ENCODE measurements at regions not wholly inside any gene's neighbourhood (a gene's known extent, or its start where the extent isn't known, plus 50 kb on each side); places are given as distances from the start of the nearest gene placed in this dataset.
"Not testable (repeated sequence)": the region's sequence is repeated elsewhere in the genome, so short reads cannot be mapped to it uniquely, and the experiment has no call there.

- no peak overlapping the region for H3K27ac ChIP-seq (ENCODE audit: low read depth, low read length)
- H2AFZ ChIP-seq (ENCODE audit: low read length, unreplicated experiment): no peak overlapping the region
- no peak overlapping the region for H3K4me3 ChIP-seq (ENCODE audit: low read depth, low read length)
- no peaks in the 10 kb centered on the region for H3K79me2 ChIP-seq (ENCODE audit: control insufficient read depth, insufficient read depth, low read length, unreplicated experiment)
- H3K4me1 ChIP-seq (ENCODE audit: control insufficient read depth, insufficient read depth, low read length, unreplicated experiment): no peaks in the 10 kb centered on the region
- no peaks in the 10 kb centered on the region for H3K36me3 ChIP-seq (ENCODE audit: insufficient read depth, low read length)
- H3K27me3 ChIP-seq (ENCODE audit: insufficient read depth, low read length): no peaks in the 10 kb centered on the region
Measured at GRCh38 chr2:235105821-235106359, 154.1 kb downstream of the SH3BP4 start.

GRCh38 chr2:235106874-235107639 lies 155.2 kb downstream of the SH3BP4 start:
- Histone ChIP-seq H3K27me3 (ENCODE audit: insufficient read depth, low read length) (no peaks in the 10 kb centered on the region), H3K4me3 (ENCODE audit: low read depth, low read length) (no peak overlapping the region), H2AFZ (ENCODE audit: low read length, unreplicated experiment) (no peak overlapping the region), H3K79me2 (ENCODE audit: control insufficient read depth, insufficient read depth, low read length, unreplicated experiment) (no peaks in the 10 kb centered on the region), H3K4me1 (ENCODE audit: control insufficient read depth, insufficient read depth, low read length, unreplicated experiment) (no peaks in the 10 kb centered on the region), H3K27ac (ENCODE audit: low read depth, low read length) (no peak overlapping the region), H3K36me3 (ENCODE audit: insufficient read depth, low read length) (no peaks in the 10 kb centered on the region)

- no peaks in the 10 kb centered on the region for H3K79me2 ChIP-seq (ENCODE audit: control insufficient read depth, insufficient read depth, low read length, unreplicated experiment)
- no peak overlapping the region for H3K4me3 ChIP-seq (ENCODE audit: low read depth, low read length)
- H3K4me1 ChIP-seq (ENCODE audit: control insufficient read depth, insufficient read depth, low read length, unreplicated experiment): no peaks in the 10 kb centered on the region
- no peak overlapping the region for H2AFZ ChIP-seq (ENCODE audit: low read length, unreplicated experiment)
- no peaks in the 10 kb centered on the region for H3K36me3 ChIP-seq (ENCODE audit: insufficient read depth, low read length)
- no peak overlapping the region for H3K27ac ChIP-seq (ENCODE audit: low read depth, low read length)
- H3K27me3 ChIP-seq (ENCODE audit: insufficient read depth, low read length): no peaks in the 10 kb centered on the region
Measured at GRCh38 chr2:235107640-235107951, 155.8 kb downstream of the SH3BP4 start.

- not testable (repeated sequence) for H3K36me3 ChIP-seq (ENCODE audit: insufficient read depth, low read length); H3K27me3 ChIP-seq (ENCODE audit: insufficient read depth, low read length); H3K27ac ChIP-seq (ENCODE audit: low read depth, low read length); H3K79me2 ChIP-seq (ENCODE audit: control insufficient read depth, insufficient read depth, low read length, unreplicated experiment); H3K4me1 ChIP-seq (ENCODE audit: control insufficient read depth, insufficient read depth, low read length, unreplicated experiment); H3K4me3 ChIP-seq (ENCODE audit: low read depth, low read length); H2AFZ ChIP-seq (ENCODE audit: low read length, unreplicated experiment)
Measured at GRCh38 chr2:235109561-235109960, 157.7 kb downstream of the SH3BP4 start.

GRCh38 chr2:235112365-235112764 lies 160.5 kb downstream of the SH3BP4 start:
- Histone ChIP-seq H3K27ac (ENCODE audit: low read depth, low read length) (no peak overlapping the region), H2AFZ (ENCODE audit: low read length, unreplicated experiment) (no peak overlapping the region), H3K79me2 (ENCODE audit: control insufficient read depth, insufficient read depth, low read length, unreplicated experiment) (no peaks in the 10 kb centered on the region), H3K27me3 (ENCODE audit: insufficient read depth, low read length) (no peaks in the 10 kb centered on the region), H3K4me1 (ENCODE audit: control insufficient read depth, insufficient read depth, low read length, unreplicated experiment) (peaks cover 4% of the 10 kb centered on the region), H3K36me3 (ENCODE audit: insufficient read depth, low read length) (no peaks in the 10 kb centered on the region), H3K4me3 (ENCODE audit: low read depth, low read length) (no peak overlapping the region)

GRCh38 chr2:235113854-235114253 lies 162.0 kb downstream of the SH3BP4 start:
- H3K79me2 ChIP-seq (ENCODE audit: control insufficient read depth, insufficient read depth, low read length, unreplicated experiment): no peaks in the 10 kb centered on the region
- no peak overlapping the region for H2AFZ ChIP-seq (ENCODE audit: low read length, unreplicated experiment)

GRCh38 chr2:235114286-235114685 lies 162.5 kb downstream of the SH3BP4 start:
- Histone ChIP-seq H3K4me3 (ENCODE audit: low read depth, low read length) (no peak overlapping the region), H3K27ac (ENCODE audit: low read depth, low read length) (no peak overlapping the region), H3K36me3 (ENCODE audit: insufficient read depth, low read length) (no peaks in the 10 kb centered on the region), H3K79me2 (ENCODE audit: control insufficient read depth, insufficient read depth, low read length, unreplicated experiment) (no peaks in the 10 kb centered on the region), H3K27me3 (ENCODE audit: insufficient read depth, low read length) (no peaks in the 10 kb centered on the region), H3K4me1 (ENCODE audit: control insufficient read depth, insufficient read depth, low read length, unreplicated experiment) (peaks cover 6% of the 10 kb centered on the region), H2AFZ (ENCODE audit: low read length, unreplicated experiment) (no peak overlapping the region)

More at GRCh38 chr2:235113854-235114253, 162.0 kb downstream of the SH3BP4 start:
- H3K27me3 ChIP-seq (ENCODE audit: insufficient read depth, low read length): no peaks in the 10 kb centered on the region
- H3K27ac ChIP-seq (ENCODE audit: low read depth, low read length): no peak overlapping the region
- H3K4me3 ChIP-seq (ENCODE audit: low read depth, low read length): no peak overlapping the region
- no peaks in the 10 kb centered on the region for H3K36me3 ChIP-seq (ENCODE audit: insufficient read depth, low read length)
- peaks cover 6% of the 10 kb centered on the region for H3K4me1 ChIP-seq (ENCODE audit: control insufficient read depth, insufficient read depth, low read length, unreplicated experiment)

- Histone ChIP-seq H3K36me3 (ENCODE audit: insufficient read depth, low read length) (no peaks in the 10 kb centered on the region), H3K27ac (ENCODE audit: low read depth, low read length) (no peak overlapping the region), H2AFZ (ENCODE audit: low read length, unreplicated experiment) (no peak overlapping the region), H3K4me3 (ENCODE audit: low read depth, low read length) (no peak overlapping the region), H3K27me3 (ENCODE audit: insufficient read depth, low read length) (no peaks in the 10 kb centered on the region), H3K4me1 (ENCODE audit: control insufficient read depth, insufficient read depth, low read length, unreplicated experiment) (peaks cover 6% of the 10 kb centered on the region), H3K79me2 (ENCODE audit: control insufficient read depth, insufficient read depth, low read length, unreplicated experiment) (no peaks in the 10 kb centered on the region)
Measured at GRCh38 chr2:235115521-235115920, 163.7 kb downstream of the SH3BP4 start.

GRCh38 chr2:235116885-235117492 lies 165.2 kb downstream of the SH3BP4 start:
- no peaks in the 10 kb centered on the region for H3K79me2 ChIP-seq (ENCODE audit: control insufficient read depth, insufficient read depth, low read length, unreplicated experiment)
- H3K36me3 ChIP-seq (ENCODE audit: insufficient read depth, low read length): no peaks in the 10 kb centered on the region
- H3K4me1 ChIP-seq (ENCODE audit: control insufficient read depth, insufficient read depth, low read length, unreplicated experiment): peaks cover 6% of the 10 kb centered on the region
- H3K27me3 ChIP-seq (ENCODE audit: insufficient read depth, low read length): no peaks in the 10 kb centered on the region
- no peak overlapping the region for H3K4me3 ChIP-seq (ENCODE audit: low read depth, low read length)
- peak overlapping the region; percentile 88 for H2AFZ ChIP-seq (ENCODE audit: low read length, unreplicated experiment)
- no peak overlapping the region for H3K27ac ChIP-seq (ENCODE audit: low read depth, low read length)

- Histone ChIP-seq H3K4me3 (ENCODE audit: low read depth, low read length) (no peak overlapping the region), H3K4me1 (ENCODE audit: control insufficient read depth, insufficient read depth, low read length, unreplicated experiment) (no peaks in the 10 kb centered on the region), H3K27me3 (ENCODE audit: insufficient read depth, low read length) (0 out of 2 replicates have a peak, but pooled peaks cover 4% of the 10 kb centered on the region), H3K27ac (ENCODE audit: low read depth, low read length) (no peak overlapping the region), H3K36me3 (ENCODE audit: insufficient read depth, low read length) (no peaks in the 10 kb centered on the region), H3K79me2 (ENCODE audit: control insufficient read depth, insufficient read depth, low read length, unreplicated experiment) (no peaks in the 10 kb centered on the region), H2AFZ (ENCODE audit: low read length, unreplicated experiment) (no peak overlapping the region)
Measured at GRCh38 chr2:235126768-235127167, 175.0 kb downstream of the SH3BP4 start.

GRCh38 chr2:235127931-235128330 lies 176.1 kb downstream of the SH3BP4 start:
- Histone ChIP-seq H3K27me3 (ENCODE audit: insufficient read depth, low read length) (0 out of 2 replicates have a peak, but pooled peaks cover 4% of the 10 kb centered on the region), H2AFZ (ENCODE audit: low read length, unreplicated experiment) (no peak overlapping the region), H3K79me2 (ENCODE audit: control insufficient read depth, insufficient read depth, low read length, unreplicated experiment) (no peaks in the 10 kb centered on the region), H3K27ac (ENCODE audit: low read depth, low read length) (no peak overlapping the region), H3K4me1 (ENCODE audit: control insufficient read depth, insufficient read depth, low read length, unreplicated experiment) (no peaks in the 10 kb centered on the region), H3K36me3 (ENCODE audit: insufficient read depth, low read length) (no peaks in the 10 kb centered on the region), H3K4me3 (ENCODE audit: low read depth, low read length) (no peak overlapping the region)

Data from ACC112 (cell line).